Lower leg skin (tissue), 4 donors: ENCODE measurements at regions not wholly inside any gene's neighbourhood (a gene's known extent, or its start where the extent isn't known, plus 50 kb on each side); places are given as distances from the start of the nearest gene placed in this dataset.
"Not testable (repeated sequence)": the region's sequence is repeated elsewhere in the genome, so short reads cannot be mapped to it uniquely, and the experiment has no call there.

Experiments used
- DNase-seq, 2 donors: peaks; one replicate each; pipeline ENCODE4 v3.0.0-alpha.2; 2019; ENCODE audit warnings: low spot score in 2 of 2
- H3K4me3 ChIP-seq: fragments of 200-600 bp; sonication (generic); 2 replicates; pipeline ENCODE4 v1.5.1; 2017; ENCODE audit warnings: mild to moderate bottlenecking, low read depth; ENCODE audit not compliant: poor library complexity, severe bottlenecking
- CTCF ChIP-seq, 3 donors: fragments of 450-650 bp; IDR thresholded peaks; one replicate each; pipeline ENCODE4 v1.5.1; 2016; ENCODE audit warnings: antibody characterized with exemption in 3 of 3, mild to moderate bottlenecking in 3 of 3, moderate library complexity in 2 of 3
- POLR2A ChIP-seq, 2 donors: fragments of 450-650 bp; IDR thresholded peaks; one replicate each; pipeline ENCODE4 v1.6.1; 2016 to 2017; ENCODE audit warnings: antibody characterized with exemption in 2 of 2, mild to moderate bottlenecking in 1 of 2, moderate library complexity in 1 of 2
- WGBS, 2 donors: methylation state at CpG; one replicate each; pipeline ENCODE4 v1.1.5; 2018; 5-methylcytosine and 5-hydroxymethylcytosine counted together
- intact Hi-C: fragments of 100-400 bp; cut with DNase I; formaldehyde crosslinking; loops from one replicate; pipeline ENCODE4 v1.15.0; 2023; ENCODE audit warnings: low total_unique reads

GRCh38 chr22:48624401-48624800 is 1203.3 kb downstream of the BRD1 start:
- TF ChIP-seq POLR2A (IDR thresholded peaks at IDR 0.05) (no peak), CTCF (IDR thresholded peaks at IDR 0.05) (no peak)
- no peak for DNase-seq
- no peak overlapping the region for H3K4me3 ChIP-seq
- intact Hi-C loops: no loop called here
- 74 to 81% methylated on average over 13 of the region's 13 CpGs for WGBS, 2 donors

GRCh38 chr22:48622891-48623545 is 1204.7 kb downstream of the BRD1 start:
- TF ChIP-seq POLR2A (IDR thresholded peaks at IDR 0.05) (no peak), CTCF (IDR thresholded peaks at IDR 0.05) (no peak)
- 90 to 92% methylated on average over 44 to 45 of the region's 55 CpGs for WGBS, 2 donors
- intact Hi-C loops: no loop called here
- no peak overlapping the region for H3K4me3 ChIP-seq
- no peak for DNase-seq

- no peak overlapping the region for H3K4me3 ChIP-seq
- TF ChIP-seq CTCF (IDR thresholded peaks at IDR 0.05): no peak
- no peak for TF ChIP-seq POLR2A (IDR thresholded peaks at IDR 0.05)
- no peak for DNase-seq
- intact Hi-C loops: no loop called here
These were observed 1206.6 kb downstream of the BRD1 start for GRCh38 chr22:48621085-48621484.

GRCh38 chr22:48620460-48620859 is 1207.2 kb downstream of the BRD1 start:
- intact Hi-C loops, H3K4me3 ChIP-seq, DNase-seq: not testable (repeated sequence)
- WGBS, 2 donors: 67 to 75% methylated on average over 2 of the region's 2 CpGs

- intact Hi-C loops: no loop called here
These were observed 1208.0 kb downstream of the BRD1 start for GRCh38 chr22:48619721-48620120.

GRCh38 chr22:48618326-48618725 is 1209.3 kb downstream of the BRD1 start:
- no peak for TF ChIP-seq CTCF (IDR thresholded peaks at IDR 0.05)
- no peak overlapping the region for H3K4me3 ChIP-seq
- DNase-seq: no peak
- 76 to 79% methylated on average over 14 to 18 of the region's 18 CpGs for WGBS, 2 donors
- intact Hi-C loops: no loop called here

More at GRCh38 chr22:48619721-48620120, 1208.0 kb downstream of the BRD1 start:
- TF ChIP-seq POLR2A (IDR thresholded peaks at IDR 0.05): no peak
- TF ChIP-seq CTCF (IDR thresholded peaks at IDR 0.05): no peak
- H3K4me3 ChIP-seq: no peak overlapping the region
- WGBS, 2 donors: 73 to 74% methylated on average over 14 to 20 of the region's 20 CpGs
- no peak for DNase-seq
